Medulla oblongata (tissue), 1 donor: ENCODE measurements at regions not wholly inside any gene's neighbourhood (a gene's known extent, or its start where the extent isn't known, plus 50 kb on each side); places are given as distances from the start of the nearest gene placed in this dataset.
"Not testable (repeated sequence)": the region's sequence is repeated elsewhere in the genome, so short reads cannot be mapped to it uniquely, and the experiment has no call there.

Source experiments
- DNase-seq: peaks from one replicate; pipeline ENCODE4 v3.0.0-alpha.2; 2015; ENCODE audit errors: extremely low spot score

GRCh38 chr5:125464847-125465432 lies 718.5 kb upstream of the ZNF608 start:
- DNase-seq: no peak

DNA sequence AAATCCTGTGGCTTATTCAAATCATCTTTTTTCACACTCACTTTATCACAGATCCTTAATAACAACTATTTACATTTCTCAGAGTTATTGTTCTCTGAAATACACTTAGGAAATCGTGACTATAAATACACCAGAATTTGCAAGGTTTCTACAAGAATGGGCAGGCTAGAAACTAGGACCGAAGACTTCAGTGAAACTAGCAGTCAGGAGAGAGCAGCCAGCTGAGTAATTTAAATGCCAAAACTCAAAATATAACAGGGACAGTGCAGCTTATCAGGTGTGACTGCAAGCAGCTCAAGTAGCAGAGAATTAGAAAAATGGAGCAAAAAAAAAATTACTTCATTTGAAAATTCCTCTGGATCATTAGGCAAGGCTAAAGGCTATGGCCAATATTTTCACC lies 719.3 kb upstream of the ZNF608 start:
- no peak for DNase-seq

DNA sequence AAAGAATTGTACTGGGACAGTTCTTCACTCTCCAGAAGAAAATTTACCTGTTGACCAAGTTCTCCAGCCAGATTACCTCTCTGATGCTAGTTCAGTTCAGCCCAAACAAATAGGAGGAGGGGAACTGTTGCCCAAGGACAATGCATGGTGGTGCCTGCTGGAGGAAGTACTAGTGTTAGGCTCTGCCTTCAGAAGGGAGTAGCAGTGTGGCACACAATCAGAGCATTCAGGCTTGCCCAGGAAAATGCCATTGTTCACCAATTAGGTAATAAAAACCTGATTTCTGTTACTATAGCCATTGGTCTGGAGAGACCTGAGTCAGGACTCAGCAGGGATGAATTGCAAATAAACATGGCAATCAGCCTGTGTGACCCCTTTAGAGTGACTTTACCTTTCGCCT lies 720.8 kb upstream of the ZNF608 start:
- no peak for DNase-seq

GRCh38 chr5:125470280-125470902 lies 724.0 kb upstream of the ZNF608 start:
- DNase-seq: no peak

DNA sequence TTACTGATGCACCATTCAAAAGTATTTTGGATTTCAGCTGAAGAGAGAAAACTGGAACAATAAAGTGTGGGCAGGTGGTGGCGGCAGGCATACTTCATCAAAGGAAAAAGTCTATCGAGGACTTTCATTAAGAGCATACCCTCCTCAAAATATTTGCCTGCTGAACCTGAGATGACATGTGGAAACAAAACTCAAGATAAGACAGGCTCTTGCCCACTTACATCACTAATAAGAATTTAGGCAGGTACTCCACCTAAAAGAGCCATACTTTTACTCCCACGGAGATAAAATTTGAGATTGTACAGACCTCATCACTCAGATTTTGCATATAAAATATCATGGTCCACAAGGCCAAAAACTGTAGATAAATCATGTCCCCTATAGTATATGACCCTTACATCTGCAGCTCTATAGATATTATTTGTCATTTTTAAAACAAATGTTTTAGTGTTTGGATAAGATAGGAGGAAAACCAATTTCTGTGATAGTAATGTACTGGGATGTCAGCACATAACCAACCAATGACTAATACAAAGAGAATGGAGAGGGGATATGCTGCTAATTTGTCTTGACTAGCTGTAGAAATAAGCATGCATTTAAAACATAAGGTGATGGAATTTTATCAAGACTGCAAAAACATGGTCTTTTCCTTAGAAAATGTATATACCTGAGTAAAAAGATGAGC lies 730.6 kb upstream of the ZNF608 start:
- no peak for DNase-seq

GRCh38 chr5:125477586-125477975 lies 731.1 kb upstream of the ZNF608 start:
- DNase-seq: no peak

DNA sequence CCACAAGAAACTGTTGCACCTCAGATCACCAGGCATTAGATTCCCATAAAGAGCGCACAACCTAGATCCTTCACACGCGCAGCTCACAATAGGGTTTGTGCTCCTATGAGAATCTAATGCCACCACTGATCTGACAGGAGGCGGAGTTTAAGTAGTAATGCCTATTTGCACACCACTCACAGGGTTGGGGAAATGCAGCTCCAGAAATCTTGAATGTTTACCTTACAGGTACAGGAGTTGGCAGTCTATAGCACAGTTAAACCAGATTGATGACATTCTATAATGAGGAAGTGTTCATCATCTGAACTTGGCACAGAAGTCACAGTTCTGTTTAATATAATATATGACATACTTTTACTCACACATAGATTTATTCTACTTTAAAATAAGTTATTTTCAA lies 732.2 kb upstream of the ZNF608 start:
- no peak for DNase-seq

- DNase-seq: no peak
These were observed 734.5 kb upstream of the ZNF608 start for GRCh38 chr5:125480911-125481310.

DNA sequence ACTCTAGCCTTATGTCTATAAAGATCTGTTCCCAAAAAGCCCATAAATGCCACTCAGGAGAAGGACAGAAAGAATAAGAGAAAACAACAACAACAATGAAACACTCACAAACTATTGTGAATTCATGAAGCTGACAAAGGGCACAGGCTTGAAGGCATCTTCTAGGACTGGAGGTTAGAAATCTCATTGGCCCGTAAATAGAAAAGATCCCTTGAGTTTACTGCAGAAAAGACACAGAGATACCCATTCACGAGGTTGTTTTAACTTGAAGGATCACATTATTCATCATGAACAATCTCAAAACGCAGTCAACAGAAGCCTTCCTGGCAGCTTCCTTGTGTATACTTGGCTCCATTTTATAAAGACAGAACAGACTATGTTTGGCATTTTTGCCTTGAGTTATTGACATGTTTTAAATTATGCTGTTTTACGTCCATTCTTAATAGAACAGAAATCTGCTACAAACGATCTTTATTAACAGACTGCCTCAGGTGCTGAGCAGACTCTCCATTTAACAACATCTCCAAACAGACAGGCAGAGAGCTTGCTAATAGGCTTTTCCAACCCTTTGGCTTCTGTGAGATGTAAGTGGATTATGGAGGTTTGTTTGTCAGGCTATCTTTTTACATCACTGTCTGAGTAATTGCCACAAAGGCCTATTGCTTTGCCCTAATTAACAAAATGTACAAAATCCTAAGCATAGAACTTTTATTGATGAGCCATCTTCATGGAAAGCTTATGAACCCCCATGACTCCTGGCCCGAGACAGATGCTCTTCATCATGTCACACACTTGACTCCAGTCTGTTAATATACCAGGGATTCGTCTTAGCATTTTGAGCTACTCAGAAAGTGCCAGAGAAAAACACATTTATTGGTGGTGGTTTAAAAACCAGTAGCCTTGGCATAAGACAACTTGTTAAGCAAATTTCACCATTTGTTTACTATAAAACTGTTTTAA lies 735.3 kb upstream of the ZNF608 start:
- peak; percentile 40 for DNase-seq

GRCh38 chr5:125483609-125484008 lies 737.2 kb upstream of the ZNF608 start:
- no peak for DNase-seq

- peak; percentile 15 for DNase-seq
These were observed 737.9 kb upstream of the ZNF608 start for GRCh38 chr5:125484272-125484741.

GRCh38 chr5:125484742-125485641 lies 738.6 kb upstream of the ZNF608 start:
- peak; percentile 81 for DNase-seq

DNA sequence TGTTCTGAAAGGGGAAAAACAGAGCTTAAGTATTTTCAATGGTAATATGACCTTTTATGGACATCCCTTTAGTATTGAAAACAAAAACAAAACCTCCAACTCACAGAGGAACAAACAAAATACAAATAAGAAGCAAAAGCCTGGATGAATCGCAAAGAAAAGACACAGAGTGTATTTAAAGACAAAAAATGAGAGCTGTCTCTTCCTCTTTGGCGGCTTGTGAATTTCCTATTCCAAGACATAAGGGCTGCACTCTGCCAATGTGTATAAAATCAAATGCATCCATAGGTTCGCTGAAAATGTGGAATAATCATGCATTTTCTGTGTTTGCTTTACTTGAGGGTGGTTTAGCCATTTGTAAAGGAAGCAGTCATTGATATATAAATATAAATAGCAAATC lies 739.3 kb upstream of the ZNF608 start:
- DNase-seq: no peak

DNA sequence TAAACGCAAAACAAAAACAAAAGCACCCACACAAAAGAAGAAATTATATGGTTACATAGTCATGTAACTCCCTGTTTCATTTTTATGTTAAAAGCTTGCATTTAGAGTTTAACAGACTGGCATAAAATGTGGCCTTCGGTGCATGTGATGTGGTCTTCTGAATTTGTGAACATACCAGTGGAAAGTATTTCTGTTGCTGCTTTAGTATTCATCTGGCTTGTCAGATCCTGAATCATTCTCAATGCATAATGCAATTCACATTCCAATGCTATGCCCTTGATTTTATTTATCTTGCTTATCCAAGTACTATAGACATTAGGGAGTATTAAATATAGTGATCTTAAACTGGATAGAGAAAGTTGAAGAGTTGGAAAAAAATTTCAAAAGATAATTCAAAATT lies 740.2 kb upstream of the ZNF608 start:
- DNase-seq: peak; percentile 28

DNA sequence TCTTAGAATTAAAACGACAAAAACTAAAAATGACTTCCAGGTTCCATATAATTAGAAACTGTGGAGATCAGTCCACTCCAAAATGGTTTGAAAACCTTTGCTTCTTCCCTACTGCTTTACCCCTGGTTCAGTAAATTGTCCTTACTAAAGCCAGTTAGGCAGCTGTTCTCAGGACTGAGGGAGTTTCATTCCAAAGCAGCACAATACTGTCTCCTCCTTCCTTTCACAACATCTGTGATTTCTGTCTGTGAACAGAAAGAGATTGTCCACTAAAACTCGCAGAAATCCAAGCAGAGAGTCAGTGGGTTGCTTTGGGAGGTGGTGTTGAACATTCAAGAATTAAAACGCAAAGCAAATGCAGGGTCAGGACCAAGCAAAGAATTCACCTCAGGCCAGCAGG lies 740.8 kb upstream of the ZNF608 start:
- DNase-seq: peak; percentile 56

DNA sequence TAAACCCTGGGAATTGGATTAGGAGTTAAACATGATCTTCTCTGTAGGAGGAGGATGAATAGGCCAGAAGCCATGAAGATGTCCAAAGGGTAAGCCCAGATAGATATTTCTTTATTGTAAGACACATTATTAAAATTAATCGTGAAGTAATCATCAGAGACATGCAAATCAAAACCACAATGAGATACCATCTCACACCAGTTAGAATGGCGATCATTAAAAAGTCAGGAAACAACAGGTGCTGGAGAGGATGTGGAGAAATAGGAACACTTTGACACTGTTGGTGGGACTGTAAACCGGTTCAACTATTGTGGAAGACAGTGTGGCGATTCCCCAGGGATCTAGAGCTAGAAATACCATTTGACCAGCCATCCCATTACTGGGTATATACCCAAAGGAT lies 741.2 kb upstream of the ZNF608 start:
- DNase-seq: not testable (repeated sequence)

DNA sequence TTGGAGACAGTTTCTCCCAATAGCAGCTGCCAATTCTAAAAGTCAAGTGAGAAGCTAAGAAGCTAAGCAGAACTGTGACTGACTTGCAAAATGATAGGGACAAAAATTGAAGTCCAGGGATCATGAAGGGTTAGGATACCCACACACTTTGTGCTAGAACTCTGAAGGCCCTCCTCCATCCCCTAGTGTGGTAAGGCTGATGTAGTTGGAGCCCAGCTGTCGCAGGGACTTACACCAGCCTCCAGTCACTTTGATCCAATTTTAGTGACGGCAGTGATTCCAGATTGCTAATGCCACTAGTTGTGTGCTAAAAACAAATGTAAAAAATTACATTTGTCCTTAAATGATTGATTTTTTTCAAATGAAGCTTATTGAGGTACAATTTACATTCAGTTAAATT lies 742.7 kb upstream of the ZNF608 start:
- no peak for DNase-seq

GRCh38 chr5:125491986-125492492 lies 745.6 kb upstream of the ZNF608 start:
- DNase-seq: no peak

DNA sequence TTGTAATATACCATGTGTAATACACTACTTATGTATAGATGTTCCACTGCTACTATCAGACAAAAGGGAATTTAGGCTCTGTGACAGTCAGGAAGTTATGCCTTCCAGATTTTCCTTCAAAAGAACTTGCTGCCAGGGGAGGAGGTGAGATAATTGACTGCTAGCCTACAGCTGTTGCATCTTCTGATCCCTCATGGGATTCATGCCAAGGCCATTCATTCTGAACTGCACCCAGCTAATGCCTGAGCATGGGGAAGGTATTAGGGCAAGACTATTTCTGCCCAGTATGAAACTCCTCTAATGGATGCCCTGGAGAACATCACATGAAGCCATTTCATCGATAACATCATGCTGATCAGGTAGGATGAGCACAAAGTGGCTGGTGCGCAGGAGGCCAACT lies 746.5 kb upstream of the ZNF608 start:
- DNase-seq: no peak

GRCh38 chr5:125496393-125496792 lies 750.0 kb upstream of the ZNF608 start:
- DNase-seq: no peak

- no peak for DNase-seq
These were observed 751.2 kb upstream of the ZNF608 start for GRCh38 chr5:125497651-125498050.
